ENCODE measurements at regions not wholly inside any gene's neighbourhood (a gene's known extent, or its start where the extent isn't known, plus 50 kb on each side); places are given as distances from the start of the nearest gene placed in this dataset.

- TF ChIP-seq POLR2A (IDR thresholded peaks at IDR 0.05): no peak
- TF ChIP-seq, protein P1, sequence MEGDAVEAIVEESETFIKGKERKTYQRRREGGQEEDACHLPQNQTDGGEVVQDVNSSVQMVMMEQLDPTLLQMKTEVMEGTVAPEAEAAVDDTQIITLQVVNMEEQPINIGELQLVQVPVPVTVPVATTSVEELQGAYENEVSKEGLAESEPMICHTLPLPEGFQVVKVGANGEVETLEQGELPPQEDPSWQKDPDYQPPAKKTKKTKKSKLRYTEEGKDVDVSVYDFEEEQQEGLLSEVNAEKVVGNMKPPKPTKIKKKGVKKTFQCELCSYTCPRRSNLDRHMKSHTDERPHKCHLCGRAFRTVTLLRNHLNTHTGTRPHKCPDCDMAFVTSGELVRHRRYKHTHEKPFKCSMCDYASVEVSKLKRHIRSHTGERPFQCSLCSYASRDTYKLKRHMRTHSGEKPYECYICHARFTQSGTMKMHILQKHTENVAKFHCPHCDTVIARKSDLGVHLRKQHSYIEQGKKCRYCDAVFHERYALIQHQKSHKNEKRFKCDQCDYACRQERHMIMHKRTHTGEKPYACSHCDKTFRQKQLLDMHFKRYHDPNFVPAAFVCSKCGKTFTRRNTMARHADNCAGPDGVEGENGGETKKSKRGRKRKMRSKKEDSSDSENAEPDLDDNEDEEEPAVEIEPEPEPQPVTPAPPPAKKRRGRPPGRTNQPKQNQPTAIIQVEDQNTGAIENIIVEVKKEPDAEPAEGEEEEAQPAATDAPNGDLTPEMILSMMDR (IDR thresholded peaks at IDR 0.05): no peak
These were observed 348.3 kb downstream of the C16orf95 start for GRCh38 chr16:86968866-86969265.

Data from vagina (tissue), 2 donors.